Ascending aorta (tissue), 2 donors: ENCODE measurements at regions not wholly inside any gene's neighbourhood (a gene's known extent, or its start where the extent isn't known, plus 50 kb on each side); places are given as distances from the start of the nearest gene placed in this dataset.

Source experiments
- DNase-seq, 2 donors: peaks; one replicate each; pipeline ENCODE4 v3.0.0-alpha.2; 2019; ENCODE audit warnings: low spot score in 2 of 2
- H3K27ac ChIP-seq, 2 donors: fragments of 200-600 bp; sonication (generic); one replicate each; pipeline ENCODE4 v1.5.1; 2016 to 2017; ENCODE audit warnings: mild to moderate bottlenecking in 1 of 2
- H3K27me3 ChIP-seq: fragments of 200-600 bp; sonication (generic); one replicate; pipeline ENCODE4 v1.5.1; 2017
- H3K36me3 ChIP-seq, 2 donors: fragments of 200-600 bp; sonication (generic); one replicate each; pipeline ENCODE4 v1.5.1; 2016
- H3K4me1 ChIP-seq, 2 donors: fragments of 200-600 bp; sonication (generic); one replicate each; pipeline ENCODE4 v1.5.1; 2016 to 2017; ENCODE audit warnings: mild to moderate bottlenecking in 1 of 2
- H3K4me3 ChIP-seq, 2 donors: fragments of 200-600 bp; sonication (generic); one replicate each; pipeline ENCODE4 v1.5.1; 2016 to 2017; ENCODE audit warnings: mild to moderate bottlenecking in 1 of 2
- H3K9me3 ChIP-seq, 2 donors: fragments of 200-600 bp; sonication (generic); one replicate each; pipeline ENCODE4 v1.5.1; 2016
- CTCF ChIP-seq, 3 experiments: fragments of 200-600 bp in 2 of 3; fragments of 450-650 bp in 1 of 3; sonication (generic) in 2 of 3; IDR thresholded peaks; one replicate each; pipeline ENCODE4 v1.5.1; 2016 to 2019; ENCODE audit warnings: antibody characterized with exemption in 3 of 3, mild to moderate bottlenecking in 1 of 3, moderate library complexity in 1 of 3
- intact Hi-C: fragments of 100-400 bp; cut with DNase I; formaldehyde crosslinking; loops from one replicate; pipeline ENCODE4 v1.15.1; 2023

GRCh38 chr10:44205067-44205466 is 179.8 kb downstream of the CXCL12 start:
- intact Hi-C loops = no loop called here
- H3K27me3 ChIP-seq = no peaks in the 10 kb centered on the region
- no peak overlapping the region for H3K4me3 ChIP-seq
- no peak for DNase-seq
- no peak for TF ChIP-seq CTCF (IDR thresholded peaks at IDR 0.05)
- no peaks in the 10 kb centered on the region for H3K36me3 ChIP-seq
- no peaks in the 10 kb centered on the region for H3K4me1 ChIP-seq
- no peaks in the 10 kb centered on the region for H3K9me3 ChIP-seq
- no peak overlapping the region for H3K27ac ChIP-seq

GRCh38 chr10:44203535-44203934 is 181.4 kb downstream of the CXCL12 start:
- no peak overlapping the region for H3K4me3 ChIP-seq
- intact Hi-C loops = no loop called here
- H3K27me3 ChIP-seq = no peaks in the 10 kb centered on the region
- H3K27ac ChIP-seq = no peak overlapping the region
- DNase-seq = no peak
- no peaks in the 10 kb centered on the region for H3K36me3 ChIP-seq
- TF ChIP-seq CTCF (IDR thresholded peaks at IDR 0.05) = no peak
- peaks cover 0 to 4% of the 10 kb centered on the region in 2 donors for H3K4me1 ChIP-seq
- H3K9me3 ChIP-seq = no peaks in the 10 kb centered on the region

- no peaks in the 10 kb centered on the region for H3K36me3 ChIP-seq
- H3K27ac ChIP-seq = no peak overlapping the region
- H3K4me1 ChIP-seq = peaks cover 0 to 10% of the 10 kb centered on the region in 2 donors
- H3K4me3 ChIP-seq = no peak overlapping the region
- no peak for DNase-seq
- H3K9me3 ChIP-seq = no peaks in the 10 kb centered on the region
- TF ChIP-seq CTCF (IDR thresholded peaks at IDR 0.05) = no peak
- intact Hi-C loops = no loop called here
- H3K27me3 ChIP-seq = no peaks in the 10 kb centered on the region
These were observed 181.9 kb downstream of the CXCL12 start for GRCh38 chr10:44202952-44203351.

GRCh38 chr10:44201656-44202055 is 183.2 kb downstream of the CXCL12 start:
- intact Hi-C loops = no loop called here
- H3K4me3 ChIP-seq = no peak overlapping the region
- peaks cover 0 to 10% of the 10 kb centered on the region in 2 donors for H3K4me1 ChIP-seq
- no peak for TF ChIP-seq CTCF (IDR thresholded peaks at IDR 0.05)
- DNase-seq = no peak
- no peak overlapping the region for H3K27ac ChIP-seq
- H3K27me3 ChIP-seq = no peaks in the 10 kb centered on the region
- H3K9me3 ChIP-seq = no peaks in the 10 kb centered on the region
- H3K36me3 ChIP-seq = no peaks in the 10 kb centered on the region

GRCh38 chr10:44201011-44201410 is 183.9 kb downstream of the CXCL12 start:
- H3K9me3 ChIP-seq = no peaks in the 10 kb centered on the region
- no peaks in the 10 kb centered on the region for H3K27me3 ChIP-seq
- no peak for TF ChIP-seq CTCF (IDR thresholded peaks at IDR 0.05)
- intact Hi-C loops = no loop called here
- no peak overlapping the region for H3K27ac ChIP-seq
- no peak for DNase-seq
- no peak overlapping the region for H3K4me3 ChIP-seq
- peaks cover 0 to 14% of the 10 kb centered on the region in 2 donors for H3K4me1 ChIP-seq
- H3K36me3 ChIP-seq = no peaks in the 10 kb centered on the region

- no peaks in the 10 kb centered on the region for H3K9me3 ChIP-seq
- no peak overlapping the region for H3K4me3 ChIP-seq
- H3K36me3 ChIP-seq = no peaks in the 10 kb centered on the region
- no peak for DNase-seq
- intact Hi-C loops = no loop called here
- peaks cover 0 to 21% of the 10 kb centered on the region in 2 donors for H3K4me1 ChIP-seq
- no peak overlapping the region for H3K27ac ChIP-seq
- no peak for TF ChIP-seq CTCF (IDR thresholded peaks at IDR 0.05)
- H3K27me3 ChIP-seq = no peaks in the 10 kb centered on the region
These were observed 184.8 kb downstream of the CXCL12 start for GRCh38 chr10:44199991-44200655.
